ENCODE measurements at regions not wholly inside any gene's neighbourhood (a gene's known extent, or its start where the extent isn't known, plus 50 kb on each side); places are given as distances from the start of the nearest gene placed in this dataset.

- DNase-seq = no peak
Observed at GRCh38 chr21:23245255-23245654, 2247.0 kb downstream of the NCAM2 start.

GRCh38 chr21:23223882-23224281 is 2225.7 kb downstream of the NCAM2 start:
- DNase-seq = no peak

- DNase-seq = no peak
Observed at GRCh38 chr21:23218667-23219066, 2220.5 kb downstream of the NCAM2 start.

GRCh38 chr21:23217597-23217996 is 2219.4 kb downstream of the NCAM2 start:
- DNase-seq = no peak

GRCh38 chr21:23215261-23215660 is 2217.1 kb downstream of the NCAM2 start:
- no peak for DNase-seq
